B cell (primary cell): ENCODE measurements at regions not wholly inside any gene's neighbourhood (a gene's known extent, or its start where the extent isn't known, plus 50 kb on each side); places are given as distances from the start of the nearest gene placed in this dataset.

Source experiments
- ATAC-seq: fragments of 200-7000 bp; cut with Tn5 transposase; one replicate; pipeline ENCODE4 v1.10.0; 2021; ENCODE audit warnings: low read depth, mild to moderate bottlenecking, moderate number of reproducible peaks, moderate library complexity
- CTCF ChIA-PET: fragments of 350-600 bp; sonication (Branson Sonifier 250); formaldehyde crosslinking; loops from one replicate; lab custom pipeline; 2021; ENCODE audit warnings: antibody characterized with exemption, inconsistent platforms; lab: Charles Lee
- POLR2A ChIA-PET: fragments of 350-600 bp; sonication (Branson Sonifier 250); formaldehyde crosslinking; loops from one replicate; lab custom pipeline; 2021; ENCODE audit warnings: antibody characterized with exemption; lab: Charles Lee
- DNase-seq: peaks from one replicate; pipeline ENCODE4 v3.0.0; 2013
- H2AFZ ChIP-seq: 2 replicates; pipeline ENCODE4 v1.6.1; 2012; ENCODE audit warnings: mild to moderate bottlenecking, low read depth, low read length; ENCODE audit not compliant: insufficient read depth, poor library complexity, severe bottlenecking
- H3K27ac ChIP-seq, 2 donors: 1 replicate in 1 of 2; 2 replicates in 1 of 2; pipeline ENCODE4 v1.5.1; 2012 to 2013; ENCODE audit warnings: low read length in 2 of 2, mild to moderate bottlenecking in 2 of 2, moderate library complexity in 1 of 2
- H3K27me3 ChIP-seq, 4 experiments: fragments of 200-600 bp in 1 of 4; sonication (generic) in 1 of 4; replicated peaks in 1 of 4; 1 replicate in 2 of 4; 2 replicates in 2 of 4; pipeline versions ENCODE4 v1.6.1 to v1.7.0; 2013 to 2016; ENCODE audit warnings: low read length in 3 of 4, mild to moderate bottlenecking in 2 of 4, mixed read lengths in 1 of 4, moderate library complexity in 1 of 4; ENCODE audit not compliant: insufficient read depth in 4 of 4, control insufficient read depth in 3 of 4; ENCODE audit errors: control extremely low read depth in 1 of 4
- H3K36me3 ChIP-seq, 2 experiments: replicated peaks in 1 of 2; 1 replicate in 1 of 2; 2 replicates in 1 of 2; pipeline versions ENCODE4 v1.6.1 to v1.7.1; 2013; ENCODE audit warnings: low read length in 1 of 2; ENCODE audit not compliant: insufficient read depth in 2 of 2, control insufficient read depth in 1 of 2; ENCODE audit errors: control extremely low read depth in 1 of 2, extremely low read depth in 1 of 2
- H3K4me1 ChIP-seq, 2 donors: fragments of 200-600 bp in 1 of 2; sonication (generic) in 1 of 2; 1 replicate in 1 of 2; 2 replicates in 1 of 2; pipeline versions ENCODE4 v1.5.1 to v1.6.1; 2013 to 2017; ENCODE audit warnings: low read length in 2 of 2; ENCODE audit not compliant: control insufficient read depth in 2 of 2, insufficient read depth in 2 of 2
- H3K4me2 ChIP-seq: replicated peaks from 2 replicates; pipeline ENCODE3; 2012; ENCODE audit warnings: mild to moderate bottlenecking, low read depth, low read length; ENCODE audit not compliant: poor library complexity, severe bottlenecking
- H3K4me3 ChIP-seq, 5 experiments: fragments of 200-600 bp in 1 of 5; sonication (generic) in 1 of 5; 1 replicate in 3 of 5; 2 replicates in 2 of 5; pipeline versions ENCODE4 v1.5.1 to v1.7.0; 2011 to 2016; ENCODE audit warnings: low read length in 4 of 5, mild to moderate bottlenecking in 4 of 5, low read depth in 2 of 5, control low read depth in 1 of 5, moderate library complexity in 1 of 5; ENCODE audit not compliant: insufficient read depth in 1 of 5; ENCODE audit errors: control extremely low read depth in 1 of 5, extremely low read depth in 1 of 5
- H3K79me2 ChIP-seq: fragments of 200-600 bp; sonication (generic); one replicate; pipeline ENCODE4 v1.6.0; 2016; ENCODE audit warnings: low read length; ENCODE audit not compliant: control insufficient read depth, insufficient read depth
- H3K9ac ChIP-seq: fragments of 200-600 bp; sonication (generic); 2 replicates; pipeline ENCODE4 v1.6.1; 2017; ENCODE audit warnings: mild to moderate bottlenecking, low read length, moderate library complexity
- H3K9me3 ChIP-seq, 3 donors: one replicate each; pipeline versions ENCODE4 v1.6.1 to v1.7.1; 2013; ENCODE audit warnings: low read length in 2 of 3; ENCODE audit not compliant: control insufficient read depth in 2 of 3, insufficient read depth in 1 of 3; ENCODE audit errors: control extremely low read depth in 1 of 3
- H4K20me1 ChIP-seq: 2 replicates; pipeline ENCODE4 v1.6.0; 2012; ENCODE audit warnings: mild to moderate bottlenecking, low read length; ENCODE audit not compliant: insufficient read depth, control insufficient read depth, poor library complexity, severe bottlenecking
- H3K27ac Mint-ChIP-seq: one replicate; pipeline ENCODE4 v1.8.0; 2021; ENCODE audit warnings: mixed read lengths
- H3K27me3 Mint-ChIP-seq: one replicate; pipeline ENCODE4 v1.8.0; 2021; ENCODE audit warnings: mixed read lengths
- H3K4me1 Mint-ChIP-seq: one replicate; pipeline ENCODE4 v1.8.0; 2021; ENCODE audit warnings: mixed read lengths
- H3K4me3 Mint-ChIP-seq: one replicate; pipeline ENCODE4 v1.8.0; 2021; ENCODE audit warnings: mixed read lengths
- H3K9me3 Mint-ChIP-seq: one replicate; pipeline ENCODE4 v1.8.0; 2022; ENCODE audit warnings: mixed read lengths; ENCODE audit not compliant: insufficient read depth
- CTCF ChIP-seq: fragments of 200-600 bp; IDR thresholded peaks from one replicate; pipeline ENCODE4 v1.8.0; 2022; ENCODE audit warnings: antibody characterized with exemption, mild to moderate bottlenecking
- EZH2 ChIP-seq: IDR thresholded peaks from 2 replicates; pipeline ENCODE4 v1.6.1; 2012; ENCODE audit warnings: borderline replicate concordance, low read depth, mild to moderate bottlenecking, moderate library complexity, low read length; ENCODE audit not compliant: insufficient read depth, poor library complexity, severe bottlenecking
- WGBS: methylation state at CpG from one replicate; pipeline ENCODE4 v1.1.5; 2013; ENCODE audit warnings: missing lambda C conversion rate; ENCODE audit not compliant: insufficient coverage; 5-methylcytosine and 5-hydroxymethylcytosine counted together
- intact Hi-C: fragments of 100-400 bp; cut with micrococcal nuclease; formaldehyde crosslinking; loops from one replicate; pipeline ENCODE4 v1.10.0; 2022

- no peak for DNase-seq
- no peaks in the 10 kb centered on the region for H3K27me3 Mint-ChIP-seq
- no peak for TF ChIP-seq CTCF
- no peak for TF ChIP-seq EZH2
- Histone ChIP-seq H2AFZ (no peak overlapping the region), H4K20me1 (no peaks in the 10 kb centered on the region), H3K9ac (no peak overlapping the region), H3K9me3 (peaks cover 0 to 1% (median 0%) of the 10 kb centered on the region in 3 donors), H3K79me2 (no peaks in the 10 kb centered on the region), H3K36me3 (no peaks in the 10 kb centered on the region), H3K4me1 (no peaks in the 10 kb centered on the region), H3K4me3 (no peak overlapping the region), H3K4me2 (no peak overlapping the region), H3K27ac (no peak overlapping the region), H3K27me3 (peaks cover 0 to 2% (median 0%) of the 10 kb centered on the region in 4 experiments)
- no peak overlapping the region for H3K27ac Mint-ChIP-seq
- POLR2A ChIA-PET: no interaction called here
- CTCF ChIA-PET: no interaction called here
- no peaks in the 10 kb centered on the region for H3K4me1 Mint-ChIP-seq
- intact Hi-C loops: no loop called here
- H3K9me3 Mint-ChIP-seq: no peaks in the 10 kb centered on the region
- 90% methylated on average over 1 of the region's 3 CpGs for WGBS
- no peak for ATAC-seq
- no peak overlapping the region for H3K4me3 Mint-ChIP-seq
Observed at GRCh38 chr10:10540398-10540797, 477.3 kb upstream of the CELF2 start.

GRCh38 chr10:10542477-10542876, 475.2 kb upstream of the CELF2 start:
- H3K4me1 ChIP-seq: no peaks in the 10 kb centered on the region
- no peak overlapping the region for H3K4me3 ChIP-seq
- no peaks in the 10 kb centered on the region for H3K79me2 ChIP-seq
- ChIA-PET POLR2A (no interaction called here), CTCF (no interaction called here)
- peaks cover 0 to 2% (median 0%) of the 10 kb centered on the region in 4 experiments for H3K27me3 ChIP-seq
- no peak for DNase-seq
- intact Hi-C loops: no loop called here
- no peak overlapping the region for H2AFZ ChIP-seq
- H4K20me1 ChIP-seq: no peaks in the 10 kb centered on the region
- no peak overlapping the region for H3K4me3 Mint-ChIP-seq
- WGBS: 100% methylated on average over 1 of the region's 1 CpG
- TF ChIP-seq EZH2: no peak
- no peak for TF ChIP-seq CTCF
- H3K4me2 ChIP-seq: no peak overlapping the region
- no peaks in the 10 kb centered on the region for H3K4me1 Mint-ChIP-seq
- H3K36me3 ChIP-seq: no peaks in the 10 kb centered on the region
- H3K27ac ChIP-seq: no peak overlapping the region
- ATAC-seq: no peak
- no peaks in the 10 kb centered on the region for H3K27me3 Mint-ChIP-seq
- no peaks in the 10 kb centered on the region for H3K9me3 Mint-ChIP-seq
- H3K9ac ChIP-seq: no peak overlapping the region
- H3K27ac Mint-ChIP-seq: no peak overlapping the region
- peaks cover 0 to 1% (median 0%) of the 10 kb centered on the region in 3 donors for H3K9me3 ChIP-seq
